ENCODE measurements at regions not wholly inside any gene's neighbourhood (a gene's known extent, or its start where the extent isn't known, plus 50 kb on each side); places are given as distances from the start of the nearest gene placed in this dataset.
"Not testable (repeated sequence)": the region's sequence is repeated elsewhere in the genome, so short reads cannot be mapped to it uniquely, and the experiment has no call there.

GRCh38 chr2:122683018-122683417 is 927.6 kb downstream of the TSN start:
- no peak for DNase-seq

GRCh38 chr2:122692400-122693083 is 937.1 kb downstream of the TSN start:
- no peak for DNase-seq

GRCh38 chr2:122697415-122697814 is 942.0 kb downstream of the TSN start:
- no peak for DNase-seq

GRCh38 chr2:122703676-122704075 is 948.2 kb downstream of the TSN start:
- DNase-seq: no peak

- DNase-seq: no peak
Observed at GRCh38 chr2:122704109-122704563, 948.7 kb downstream of the TSN start.

GRCh38 chr2:122705746-122706145 is 950.3 kb downstream of the TSN start:
- DNase-seq: no peak

- no peak for DNase-seq
Observed at GRCh38 chr2:122706757-122707223, 951.3 kb downstream of the TSN start.

GRCh38 chr2:122707224-122707824 is 951.9 kb downstream of the TSN start:
- no peak for DNase-seq

- no peak for DNase-seq
Observed at GRCh38 chr2:122710049-122710448, 954.6 kb downstream of the TSN start.

- no peak for DNase-seq
Observed at GRCh38 chr2:122713800-122714199, 958.3 kb downstream of the TSN start.

GRCh38 chr2:122720822-122721221 is 965.4 kb downstream of the TSN start:
- DNase-seq: not testable (repeated sequence)

GRCh38 chr2:122734766-122735424 is 979.4 kb downstream of the TSN start:
- no peak for DNase-seq

- DNase-seq: no peak
Observed at GRCh38 chr2:122736279-122736678, 980.8 kb downstream of the TSN start.

- DNase-seq: no peak
Observed at GRCh38 chr2:122737429-122738077, 982.1 kb downstream of the TSN start.

GRCh38 chr2:122739732-122740593 is 984.5 kb downstream of the TSN start:
- DNase-seq: no peak

- DNase-seq: no peak
Observed at GRCh38 chr2:122740594-122740948, 985.1 kb downstream of the TSN start.

GRCh38 chr2:122741403-122741802 is 986.0 kb downstream of the TSN start:
- no peak for DNase-seq

- DNase-seq: no peak
Observed at GRCh38 chr2:122743021-122743675, 987.7 kb downstream of the TSN start.

- no peak for DNase-seq
Observed at GRCh38 chr2:122745603-122746002, 990.2 kb downstream of the TSN start.

- no peak for DNase-seq
Observed at GRCh38 chr2:122747670-122748069, 992.2 kb downstream of the TSN start.

- no peak for DNase-seq
Observed at GRCh38 chr2:122748552-122749011, 993.1 kb downstream of the TSN start.

- no peak for DNase-seq
Observed at GRCh38 chr2:122749405-122749804, 994.0 kb downstream of the TSN start.

All from activated effector memory CD4-positive, alpha-beta T cell treated with Interleukin-2 at 50 U/mL for 16 hours (primary cell).